Lower leg skin (tissue), 3 donors: ENCODE measurements at regions not wholly inside any gene's neighbourhood (a gene's known extent, or its start where the extent isn't known, plus 50 kb on each side); places are given as distances from the start of the nearest gene placed in this dataset.

Source experiments
- CTCF ChIP-seq, 3 donors: fragments of 450-650 bp; IDR thresholded peaks; one replicate each; pipeline ENCODE4 v1.5.1; 2016; ENCODE audit warnings: antibody characterized with exemption in 3 of 3, mild to moderate bottlenecking in 3 of 3, moderate library complexity in 2 of 3
- POLR2A ChIP-seq, 2 donors: fragments of 450-650 bp; IDR thresholded peaks; one replicate each; pipeline ENCODE4 v1.6.1; 2016 to 2017; ENCODE audit warnings: antibody characterized with exemption in 2 of 2, mild to moderate bottlenecking in 1 of 2, moderate library complexity in 1 of 2

GRCh38 chr3:26350853-26351252 lies 271.7 kb upstream of the LRRC3B start:
- TF ChIP-seq CTCF (IDR thresholded peaks at IDR 0.05): no peak
- no peak for TF ChIP-seq POLR2A (IDR thresholded peaks at IDR 0.05)
